GM21723 (cell line): ENCODE measurements at regions not wholly inside any gene's neighbourhood (a gene's known extent, or its start where the extent isn't known, plus 50 kb on each side); places are given as distances from the start of the nearest gene placed in this dataset.

ENCODE experiments used
- ATAC-seq: cut with Tn5 transposase; IDR thresholded peaks from one replicate; pipeline ENCODE4 v1.9.1; 2021; ENCODE audit warnings: mild to moderate bottlenecking, moderate library complexity; ENCODE audit not compliant: unreplicated experiment

DNA sequence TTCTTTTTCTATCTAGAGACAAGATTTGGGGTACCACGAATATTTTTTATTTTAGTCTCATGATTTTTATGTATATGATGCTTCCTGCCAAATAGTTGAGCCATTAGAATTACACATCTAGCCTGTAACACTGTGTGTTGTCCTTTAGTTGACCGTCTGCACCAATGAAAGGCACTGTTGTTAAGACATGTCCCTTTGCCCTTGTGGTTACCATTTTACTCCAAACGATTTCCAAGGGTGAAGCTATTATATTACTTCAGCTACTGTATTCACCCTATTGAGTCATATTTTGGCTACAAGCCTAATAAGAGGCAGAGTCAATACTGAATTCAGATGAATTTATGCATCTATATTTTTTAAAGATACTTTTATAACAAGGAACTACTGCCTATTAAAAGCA, 207.6 kb downstream of the CETN3 start:
- no peak for ATAC-seq

DNA sequence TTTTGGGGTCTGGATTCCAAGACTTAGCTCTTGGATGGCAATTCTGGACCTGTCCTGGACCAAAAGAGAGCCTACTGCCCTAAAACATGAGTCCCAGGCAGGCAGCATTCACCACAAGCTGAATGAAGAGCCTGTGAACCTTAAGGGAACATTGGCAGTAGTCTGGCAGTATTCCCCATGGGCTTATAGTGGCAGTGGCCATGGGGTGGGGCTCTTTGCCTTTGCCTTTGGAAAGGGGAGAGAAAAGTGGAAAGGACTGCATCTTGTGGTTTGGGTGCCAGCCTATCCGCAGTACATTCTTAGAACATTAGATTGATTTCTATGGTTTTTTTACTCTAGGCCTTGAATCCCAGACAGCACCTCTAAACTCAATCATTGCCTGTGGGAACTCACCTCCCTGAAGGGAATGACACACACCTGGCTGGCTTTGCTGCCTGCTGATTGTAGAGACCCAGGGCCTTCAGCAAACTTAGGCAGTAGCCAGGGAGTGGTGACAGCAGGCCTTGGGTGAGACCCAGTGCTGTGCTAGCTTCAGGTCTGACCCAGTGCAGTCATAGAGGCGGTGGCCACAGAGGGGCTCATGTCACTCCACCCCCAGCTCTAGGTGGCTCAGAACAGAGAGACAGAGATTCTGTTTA, 216.3 kb downstream of the CETN3 start:
- no peak for ATAC-seq

DNA sequence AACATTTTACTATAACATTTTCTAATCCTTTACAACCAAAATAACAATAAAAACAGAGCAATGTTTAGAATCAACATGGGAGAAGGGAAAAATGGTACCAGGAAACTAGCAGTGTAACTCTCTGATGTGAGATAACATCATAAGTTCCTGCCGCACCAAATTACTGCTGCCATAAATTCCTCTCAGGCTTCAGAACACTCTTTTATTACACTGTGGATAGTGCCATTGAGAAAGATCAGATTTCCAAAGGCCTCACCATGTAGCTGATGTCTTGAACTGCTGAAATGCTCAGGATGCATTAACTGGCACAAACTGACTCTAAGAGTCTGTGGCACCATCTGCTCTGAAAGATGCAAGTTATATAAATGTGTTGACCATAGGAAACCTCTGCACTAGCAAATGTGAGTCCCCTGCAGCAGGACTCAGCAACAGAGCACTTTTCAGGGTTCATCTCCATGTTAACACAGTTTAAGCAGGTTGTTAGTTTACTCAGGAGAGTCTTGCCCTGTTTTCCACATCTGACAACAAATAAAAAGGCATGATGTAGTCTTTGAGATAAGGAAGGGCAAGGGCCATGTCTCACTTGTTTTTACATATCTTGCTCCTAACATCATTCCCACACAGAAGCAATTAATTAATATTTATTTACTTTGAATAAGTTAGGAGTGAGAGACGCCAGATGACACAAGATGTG, 218.1 kb downstream of the CETN3 start:
- no peak for ATAC-seq

DNA sequence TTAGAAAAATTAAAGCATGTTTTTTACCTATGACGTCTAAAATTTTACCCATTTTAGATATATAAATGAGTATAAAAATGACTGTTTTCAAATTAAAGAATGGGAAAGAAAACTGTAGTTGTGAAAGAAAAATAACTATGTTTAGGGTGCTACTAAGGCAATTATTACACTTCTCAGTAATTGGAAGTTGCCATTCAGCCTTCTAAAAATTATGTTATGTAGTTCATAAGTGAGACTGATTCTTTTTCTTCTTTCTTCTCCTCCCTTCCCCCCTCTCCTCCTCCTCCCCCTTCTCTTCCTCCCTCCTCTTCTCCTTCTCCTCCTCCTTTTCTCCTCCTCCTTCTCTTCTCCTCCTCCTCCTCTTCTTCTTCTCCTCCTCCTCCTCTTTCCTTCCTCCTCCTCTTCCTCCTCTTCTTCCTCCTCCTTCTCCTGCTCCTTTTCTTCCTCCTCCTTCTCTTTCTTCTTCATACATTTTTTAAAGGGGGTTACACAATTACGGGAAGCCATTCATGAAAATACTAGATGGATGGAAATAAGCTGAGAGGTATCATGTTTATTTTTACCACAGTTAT, 223.6 kb downstream of the CETN3 start:
- ATAC-seq = no peak

DNA sequence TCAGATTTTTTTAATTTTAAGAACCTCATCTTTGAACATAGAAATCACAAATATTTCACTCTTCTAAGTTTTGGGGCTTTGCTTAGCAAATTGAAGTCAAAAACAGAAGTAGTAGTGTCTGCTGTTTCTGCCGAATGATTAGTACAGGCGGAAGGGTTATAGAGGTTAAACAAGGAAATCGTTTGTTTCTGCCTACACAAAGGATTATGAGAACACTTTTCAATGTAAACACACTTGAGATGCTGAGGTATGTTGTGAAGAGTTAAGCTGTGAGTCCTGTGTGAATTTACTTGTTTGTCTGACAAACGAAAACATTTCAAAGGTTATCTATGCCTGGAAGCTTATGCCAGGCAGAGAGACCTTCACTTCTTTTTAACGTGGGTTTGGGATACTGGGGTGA, 224.8 kb downstream of the CETN3 start:
- no peak for ATAC-seq

DNA sequence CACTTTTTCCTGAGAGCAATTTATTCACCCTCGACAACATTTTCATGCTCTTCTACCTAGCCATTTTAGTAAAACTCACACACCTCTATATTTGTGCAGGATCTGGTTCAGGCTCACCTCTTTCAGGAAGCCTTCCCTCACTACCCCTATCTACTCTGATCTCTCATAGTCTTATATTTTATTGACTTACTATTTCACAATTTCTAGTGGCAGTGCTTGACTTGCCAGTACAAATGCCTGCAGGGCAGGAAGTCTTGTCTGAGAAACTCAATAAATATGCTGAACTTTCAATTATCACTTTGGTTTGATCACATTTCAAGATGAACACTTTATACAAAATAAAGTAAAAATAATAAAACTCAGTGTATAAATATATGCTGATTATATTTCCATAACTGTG, 226.8 kb downstream of the CETN3 start:
- ATAC-seq = no peak

DNA sequence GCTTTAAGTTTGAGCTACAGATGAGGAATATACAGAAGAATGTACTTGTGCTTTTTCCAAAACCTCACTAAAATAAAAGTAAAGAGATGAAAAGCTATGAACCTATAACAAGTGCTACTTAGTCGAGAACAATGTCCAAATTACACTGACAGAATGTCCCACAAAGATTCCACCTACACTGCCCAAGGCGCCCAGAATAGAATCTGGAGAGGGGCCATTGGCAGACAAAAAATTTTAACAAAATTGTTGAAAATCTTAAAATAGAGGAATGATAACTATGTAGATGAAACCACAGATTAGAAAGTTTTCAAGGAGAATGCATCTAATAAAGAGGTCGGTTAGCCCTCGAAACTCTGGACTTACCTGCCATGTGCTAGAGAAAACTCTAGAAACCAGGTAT, 235.3 kb downstream of the CETN3 start:
- ATAC-seq = no peak

DNA sequence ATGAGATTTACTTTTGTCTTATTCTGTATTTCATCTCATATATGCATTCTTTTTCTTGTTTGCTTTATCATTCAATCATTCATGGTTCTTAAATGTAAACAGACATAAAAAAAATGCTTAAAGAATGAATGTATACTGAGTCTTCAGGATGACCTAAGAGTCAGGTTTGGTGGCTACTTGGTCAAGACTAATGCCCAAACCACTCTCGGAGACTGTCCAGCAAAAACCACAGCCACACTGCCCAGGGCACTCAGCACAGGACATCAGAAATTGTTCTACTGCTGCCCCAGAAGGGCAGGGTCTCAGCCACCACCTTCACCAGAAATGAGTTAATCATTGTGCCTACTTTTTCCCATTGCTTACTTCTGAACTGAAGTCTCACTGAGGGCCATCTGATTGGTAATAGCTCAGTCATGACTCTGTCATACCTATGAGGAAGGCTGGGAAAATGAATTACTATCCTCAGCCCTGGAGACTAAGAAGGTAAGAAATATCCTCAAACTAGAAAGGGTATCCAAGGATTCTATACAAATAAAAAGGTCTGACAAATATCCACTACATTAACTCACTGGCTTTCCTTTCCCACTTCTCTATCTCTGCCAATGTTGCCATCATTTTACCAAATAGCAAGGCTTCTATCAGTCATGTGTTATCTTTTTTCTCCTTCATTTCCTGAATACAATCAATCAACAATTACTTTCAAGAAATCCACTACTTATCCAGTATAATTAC, 236.1 kb downstream of the CETN3 start:
- ATAC-seq = no peak

DNA sequence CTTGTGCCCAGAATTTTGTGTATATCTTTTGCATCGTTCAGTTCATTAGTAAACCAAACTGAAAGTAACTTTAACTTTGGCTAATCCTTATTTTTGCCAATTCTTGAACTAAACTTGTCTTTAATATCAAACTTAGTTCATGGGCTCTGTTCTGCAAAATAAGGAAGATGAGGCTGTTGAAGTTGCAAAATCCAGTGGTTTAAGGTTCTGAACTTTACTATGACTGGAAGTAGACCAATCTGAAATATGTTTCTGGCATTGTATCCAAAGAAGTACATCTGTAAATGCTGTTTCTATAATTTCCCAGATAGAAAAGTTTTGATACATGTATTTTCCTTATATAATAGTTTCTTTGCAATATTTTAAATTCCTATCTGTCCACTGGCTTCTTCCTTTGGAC, 238.1 kb downstream of the CETN3 start:
- ATAC-seq = no peak

DNA sequence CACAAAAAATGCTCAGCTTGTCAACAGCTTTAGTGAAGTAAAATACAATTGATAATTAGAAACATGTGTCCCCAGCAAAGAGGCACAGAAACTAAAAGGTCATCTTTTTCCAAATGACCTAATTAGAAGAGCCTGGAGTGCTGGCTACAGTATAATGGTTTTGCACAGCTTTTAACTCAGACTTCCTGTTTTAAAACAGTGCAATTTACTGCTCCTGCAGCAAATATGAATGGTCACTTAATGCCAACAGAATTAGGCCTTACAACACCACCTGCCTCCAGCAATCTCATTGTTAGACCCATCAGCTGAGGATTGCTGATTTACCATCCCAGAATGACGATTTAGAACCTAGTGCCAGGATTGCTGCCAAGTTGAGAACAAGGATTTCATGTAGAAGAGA, 239.3 kb downstream of the CETN3 start:
- ATAC-seq = no peak

DNA sequence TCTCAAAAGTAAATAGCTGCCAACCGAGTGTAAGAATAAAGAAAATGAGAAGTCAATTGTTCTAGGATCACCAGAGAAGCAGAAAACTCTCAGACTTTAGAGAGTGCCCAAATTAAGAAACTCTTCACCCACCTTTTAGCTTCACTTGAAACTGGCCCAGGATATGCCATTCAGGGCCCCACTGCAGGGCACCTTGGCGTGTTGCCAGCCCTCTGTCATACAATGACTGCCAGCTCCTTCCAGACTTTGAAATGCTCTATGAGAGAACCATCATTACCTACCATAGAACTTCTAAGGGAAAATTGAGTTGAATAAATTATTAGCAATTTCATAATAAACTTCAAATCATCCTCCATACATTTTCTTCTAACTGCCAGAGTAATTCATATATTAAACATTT, 240.5 kb downstream of the CETN3 start:
- ATAC-seq = no peak

DNA sequence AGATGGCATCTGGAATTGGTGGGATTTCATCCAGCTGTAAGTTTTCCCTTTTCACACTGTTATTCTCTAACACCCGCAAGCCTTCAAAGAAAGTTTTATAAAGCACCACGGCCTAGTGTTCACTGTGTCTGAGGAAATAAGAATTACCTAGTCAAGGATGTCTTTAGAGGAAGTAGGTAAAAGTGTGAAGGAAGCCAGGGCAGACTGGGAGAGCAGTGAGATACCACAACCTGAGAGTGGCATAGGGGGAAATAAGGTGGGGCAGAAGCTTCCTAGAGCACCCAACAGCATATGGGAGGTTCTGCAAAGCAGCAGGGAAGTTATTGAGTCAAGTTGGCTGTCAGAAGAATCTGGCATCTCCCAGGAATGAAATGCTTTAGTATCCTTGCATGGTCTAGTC, 241.2 kb downstream of the CETN3 start:
- ATAC-seq = no peak

DNA sequence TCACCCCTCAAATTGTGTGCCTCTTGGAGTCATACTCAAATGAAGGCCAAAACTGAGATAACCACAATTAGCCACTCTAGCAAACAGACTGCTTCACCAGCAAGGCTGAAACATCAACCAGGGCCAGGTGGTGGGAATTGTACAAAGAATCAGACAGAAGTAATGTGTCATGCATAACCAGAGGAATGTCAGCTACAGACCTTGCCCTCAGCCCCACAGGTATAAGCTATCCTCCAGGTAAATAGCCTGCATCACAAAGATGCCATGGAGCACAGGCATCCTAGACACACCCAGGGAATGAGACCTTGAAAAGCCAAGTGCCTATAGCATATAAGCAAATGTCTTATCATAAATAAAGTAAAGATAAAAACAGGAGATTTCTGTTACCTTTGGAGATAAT, 242.7 kb downstream of the CETN3 start:
- no peak for ATAC-seq

DNA sequence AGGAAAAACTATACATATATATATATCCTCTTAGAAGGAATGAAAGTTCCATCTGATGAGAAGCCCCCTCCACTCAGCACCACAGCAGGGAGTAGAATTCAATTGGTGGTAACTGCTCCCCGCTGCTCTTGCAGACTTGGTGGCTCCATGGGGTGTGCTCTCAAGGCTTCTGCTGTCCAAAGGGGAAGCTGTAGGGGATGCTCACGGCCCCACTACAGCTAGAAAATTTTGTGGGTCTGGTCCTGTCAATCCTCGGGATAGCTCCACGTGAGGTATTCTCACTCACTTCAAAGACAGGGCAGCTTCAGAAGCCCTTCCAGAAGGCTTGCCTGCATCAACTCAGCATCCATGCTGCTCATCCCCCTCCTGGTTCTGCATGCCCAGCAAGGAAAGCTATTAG, 247.2 kb downstream of the CETN3 start:
- no peak for ATAC-seq

DNA sequence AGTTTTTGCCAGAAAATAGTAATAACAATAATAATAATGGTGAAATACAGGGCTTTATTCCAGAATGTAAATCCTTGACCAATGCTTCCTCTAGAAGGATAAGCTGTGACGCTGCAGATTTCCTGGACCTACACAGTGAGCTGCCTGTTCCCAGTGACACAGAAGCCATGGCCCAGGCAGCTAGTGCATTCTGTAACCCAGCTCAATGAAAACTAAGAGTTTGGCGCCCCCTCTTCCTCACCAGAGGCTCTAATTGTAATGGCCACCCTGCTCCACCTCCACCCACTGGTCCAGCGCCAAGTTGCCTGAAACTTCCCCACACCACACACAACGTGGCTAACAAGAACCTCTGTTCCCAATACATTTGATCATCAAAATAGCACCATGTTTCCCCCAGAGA, 248.1 kb downstream of the CETN3 start:
- peak; percentile 68 for ATAC-seq

DNA sequence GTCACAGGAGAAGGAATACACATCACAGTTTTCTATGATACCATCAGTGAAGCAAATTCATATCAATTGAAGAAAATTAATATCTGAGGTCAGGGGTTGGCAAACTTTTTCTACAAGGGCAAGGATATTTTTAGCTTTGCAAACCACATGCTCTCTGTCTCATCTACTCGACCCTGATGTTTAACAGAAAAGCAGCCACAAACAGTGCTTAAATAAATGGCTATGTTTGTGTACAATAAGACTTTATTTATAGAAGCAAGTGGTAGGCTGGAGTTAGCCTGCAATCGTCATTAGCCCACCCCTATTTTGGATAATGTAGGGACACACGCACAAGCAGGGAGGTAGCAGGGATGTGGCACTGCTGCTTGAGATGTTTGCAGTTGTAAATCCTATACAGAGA, 251.4 kb downstream of the CETN3 start:
- ATAC-seq = no peak

DNA sequence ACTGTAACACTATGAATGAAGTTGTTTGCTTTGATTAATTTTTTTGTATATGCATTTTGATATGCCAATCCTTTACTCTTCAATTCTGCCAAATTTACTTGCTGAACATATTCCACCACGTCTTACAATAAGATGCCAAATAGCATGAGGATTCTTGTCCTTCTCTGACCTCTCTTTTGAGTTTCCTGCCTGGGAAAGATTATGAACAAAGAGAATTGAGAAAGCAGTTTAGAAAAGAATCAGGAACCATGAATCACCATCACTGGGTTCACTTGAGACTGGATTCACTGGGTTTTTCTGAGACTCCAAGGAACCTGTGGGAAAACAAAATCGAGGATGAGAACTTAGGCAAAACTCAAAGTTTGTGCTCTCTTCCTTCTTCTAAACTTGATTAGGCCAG, 256.5 kb downstream of the CETN3 start:
- ATAC-seq = no peak

DNA sequence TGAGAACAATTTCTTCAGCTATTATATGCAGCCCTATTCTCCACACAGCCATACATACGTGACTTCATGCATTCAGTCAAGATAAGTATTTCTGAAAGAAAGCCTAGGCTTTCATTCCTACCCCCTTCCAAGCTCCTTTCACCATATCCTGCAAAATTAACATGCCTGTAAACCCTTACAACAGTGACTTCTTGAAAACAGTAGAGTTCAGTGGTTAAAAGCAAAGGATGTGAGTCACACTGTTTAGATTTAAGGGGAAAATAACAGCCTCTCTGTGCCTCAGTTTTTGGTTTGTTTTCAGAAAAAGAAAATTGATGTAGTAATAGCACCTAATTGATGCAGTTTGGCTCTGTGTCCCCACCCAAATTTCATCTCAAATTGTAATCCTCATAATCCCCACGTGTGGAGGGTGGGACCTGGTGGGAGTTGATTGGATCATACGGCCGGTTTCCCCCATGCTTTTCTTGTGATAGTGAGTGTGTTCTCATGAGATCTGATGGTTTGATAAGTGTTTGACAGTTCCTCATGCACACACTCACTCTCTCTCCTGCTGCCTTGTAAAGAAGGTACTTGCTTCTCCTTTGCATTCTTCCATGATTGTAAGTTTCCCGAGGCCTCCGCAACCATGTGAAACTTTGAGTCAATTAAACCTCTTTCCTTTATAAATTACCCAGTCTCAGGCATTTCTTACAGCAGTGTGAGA, 264.8 kb downstream of the CETN3 start:
- ATAC-seq = no peak

DNA sequence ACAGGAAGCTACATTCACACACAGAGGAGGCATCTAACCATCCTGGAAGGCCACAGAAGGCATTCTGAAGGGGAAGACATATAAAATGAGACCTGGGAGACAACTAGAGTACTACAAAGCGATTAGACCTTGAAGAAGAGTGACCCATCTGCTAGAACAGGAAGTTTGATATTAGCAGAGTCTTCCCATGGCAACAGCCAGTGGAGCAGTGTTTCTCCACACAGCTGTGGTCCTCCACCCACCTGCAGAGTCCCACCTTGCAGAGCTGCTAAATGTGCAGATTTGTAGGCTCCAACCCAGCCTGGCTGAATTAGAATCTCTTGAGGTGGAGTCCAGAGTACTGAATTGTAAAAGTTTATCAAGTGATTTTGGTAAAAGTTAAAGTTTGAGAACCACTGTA, 267.0 kb downstream of the CETN3 start:
- no peak for ATAC-seq

DNA sequence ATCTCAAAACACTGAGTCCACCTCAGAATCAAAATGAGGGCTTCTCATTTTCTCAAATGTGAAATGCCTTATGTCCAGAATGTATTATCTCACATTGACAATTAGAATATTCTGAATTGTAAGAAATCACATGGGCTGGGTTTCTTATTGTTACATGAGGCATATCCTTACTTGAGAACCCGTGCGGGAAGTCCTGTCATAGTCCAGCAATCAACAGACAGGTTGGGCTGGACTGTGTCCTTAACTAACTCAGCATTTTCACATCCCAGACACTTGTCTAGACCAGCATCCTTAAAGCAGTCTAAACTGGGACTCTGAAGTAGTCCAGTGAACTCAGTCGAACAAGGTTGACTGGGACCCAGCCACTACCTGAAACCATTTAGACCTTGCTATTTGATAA, 267.6 kb downstream of the CETN3 start:
- ATAC-seq = no peak

DNA sequence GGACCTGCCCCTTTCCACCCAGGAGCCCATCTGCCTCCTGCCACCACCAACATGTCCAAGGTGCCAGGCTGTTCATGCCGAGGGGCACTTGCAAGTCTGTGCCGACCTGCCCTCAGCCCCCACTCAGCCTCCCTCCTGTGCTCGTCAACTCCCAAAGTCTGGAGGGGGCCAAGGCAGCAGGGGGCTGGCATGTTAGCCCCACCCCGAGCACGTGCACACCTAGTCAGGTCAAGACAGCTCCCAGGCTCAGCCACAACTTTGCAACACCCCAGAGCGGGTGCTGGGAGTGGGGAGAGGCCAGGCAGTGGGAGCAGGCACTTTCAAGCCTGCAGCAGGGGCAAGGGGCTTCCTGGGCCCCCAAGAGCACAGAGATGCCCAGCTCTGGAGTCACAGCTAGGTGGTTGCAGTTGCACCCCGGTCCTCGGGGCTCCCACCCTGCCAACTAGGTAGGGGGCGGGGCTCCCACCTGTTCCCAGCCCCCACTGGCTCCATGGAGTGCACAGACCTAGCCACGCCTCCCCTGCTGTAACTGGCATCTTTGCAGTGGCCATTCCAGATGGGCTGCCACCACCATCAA, 272.5 kb downstream of the CETN3 start:
- ATAC-seq = no peak
